ENCODE measurements at regions not wholly inside any gene's neighbourhood (a gene's known extent, or its start where the extent isn't known, plus 50 kb on each side); places are given as distances from the start of the nearest gene placed in this dataset.

DNA sequence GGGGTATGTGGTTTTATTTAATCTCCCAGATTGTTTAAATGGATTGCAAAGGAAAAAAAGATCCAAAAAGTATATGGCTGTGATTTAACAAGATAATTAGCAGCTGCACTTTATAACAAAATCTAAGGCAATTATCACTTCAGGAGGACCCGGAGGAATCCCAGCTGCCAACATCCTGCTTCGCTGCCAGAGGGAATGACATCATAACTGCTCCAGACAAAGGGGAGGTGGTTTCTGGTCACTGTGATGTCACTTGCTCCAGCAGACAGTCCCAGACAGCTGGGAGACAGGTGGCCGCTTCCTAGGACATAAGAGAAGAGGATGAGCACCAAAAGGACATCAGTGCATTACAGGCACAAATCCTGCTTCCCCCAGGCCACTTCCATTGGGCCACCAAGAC is 371.0 kb downstream of the BCOR start:
- DNase-seq: peak; percentile 61

DNA sequence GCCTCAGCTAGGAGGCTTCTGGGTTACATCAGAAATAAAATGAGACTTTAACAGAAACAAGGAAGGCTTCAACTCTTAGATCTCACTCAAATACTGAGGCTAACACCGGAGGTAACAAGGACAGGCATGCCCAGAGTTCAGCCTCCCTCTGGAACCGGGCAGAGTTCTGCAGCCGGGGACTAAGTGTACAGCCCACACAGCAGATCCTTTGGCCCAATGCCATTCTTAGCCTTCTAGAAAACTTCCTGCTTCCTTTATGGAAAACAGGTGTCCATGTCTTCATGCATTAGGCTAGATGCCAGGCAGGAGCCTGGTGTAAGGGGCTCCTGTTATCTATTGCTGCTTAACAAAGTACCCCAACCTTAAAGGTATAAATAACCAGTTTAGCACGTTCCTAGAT is 369.7 kb downstream of the BCOR start:
- no peak for DNase-seq

DNA sequence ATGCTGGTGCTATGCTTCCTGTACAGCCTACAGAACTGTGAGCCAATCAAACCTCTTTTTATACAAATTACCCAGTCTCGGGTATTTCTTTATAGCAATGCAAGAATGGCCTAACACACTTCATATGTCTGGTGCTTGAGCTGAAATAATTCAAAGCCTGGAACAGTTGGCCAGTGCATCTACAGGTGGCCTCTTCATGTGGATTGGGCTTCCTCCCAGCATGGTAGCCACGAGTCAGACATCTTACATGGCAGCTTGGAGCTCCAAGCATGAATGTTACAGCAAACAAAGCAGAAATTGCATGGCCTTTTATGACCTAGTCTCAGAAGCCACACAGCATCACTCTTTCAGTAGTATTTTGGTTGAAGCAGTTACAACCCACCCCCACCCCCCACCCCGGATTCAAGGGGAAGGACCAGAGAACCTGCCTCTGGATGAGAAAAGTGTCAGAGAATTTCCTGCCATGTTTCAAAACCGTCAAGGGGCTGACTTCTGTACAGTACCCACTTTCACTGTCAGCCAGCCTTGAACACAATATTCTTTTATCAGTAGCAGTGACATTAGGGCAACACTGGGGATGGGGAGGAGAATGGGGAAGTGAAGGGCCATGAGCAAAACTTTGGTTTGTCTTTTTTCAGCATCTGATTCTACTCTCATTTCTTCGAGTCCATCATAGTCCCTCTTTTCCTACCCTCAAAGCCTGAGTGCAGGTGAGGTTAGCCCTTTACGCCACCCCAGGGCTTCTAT is 368.7 kb downstream of the BCOR start:
- DNase-seq: no peak

DNA sequence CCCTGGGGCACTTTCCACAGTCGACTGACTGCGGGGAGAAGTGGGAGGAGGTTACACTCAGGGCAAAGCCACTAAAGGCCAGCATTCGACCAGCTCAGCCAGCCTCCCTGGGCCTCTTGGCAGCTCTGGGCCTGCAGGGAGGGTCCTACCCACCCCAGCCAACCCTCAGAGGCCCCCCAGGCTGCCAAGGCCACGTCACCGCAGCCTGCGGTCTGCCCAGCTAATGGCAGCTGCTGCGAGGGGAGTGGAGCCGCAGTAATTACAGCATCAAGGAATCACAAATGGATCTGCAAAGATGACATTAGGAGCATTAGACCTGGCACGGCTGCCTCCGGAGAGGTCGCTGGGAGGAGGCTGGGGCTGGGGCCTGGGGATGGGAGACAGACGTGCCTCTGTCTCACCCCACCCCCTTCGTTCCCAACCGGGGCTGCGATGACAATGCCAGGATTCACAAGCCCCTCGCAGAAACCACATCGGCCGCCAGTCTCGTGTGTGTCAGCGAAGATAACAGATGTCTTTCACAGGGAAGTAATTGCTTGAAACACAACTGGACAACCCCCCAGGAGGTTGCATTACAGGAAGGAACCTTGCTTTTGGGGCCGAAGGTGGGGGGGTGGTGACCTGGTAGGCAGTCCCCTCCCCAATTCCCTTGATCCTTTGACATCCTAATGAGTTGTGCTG is 367.6 kb downstream of the BCOR start:
- DNase-seq: peak; percentile 69

DNA sequence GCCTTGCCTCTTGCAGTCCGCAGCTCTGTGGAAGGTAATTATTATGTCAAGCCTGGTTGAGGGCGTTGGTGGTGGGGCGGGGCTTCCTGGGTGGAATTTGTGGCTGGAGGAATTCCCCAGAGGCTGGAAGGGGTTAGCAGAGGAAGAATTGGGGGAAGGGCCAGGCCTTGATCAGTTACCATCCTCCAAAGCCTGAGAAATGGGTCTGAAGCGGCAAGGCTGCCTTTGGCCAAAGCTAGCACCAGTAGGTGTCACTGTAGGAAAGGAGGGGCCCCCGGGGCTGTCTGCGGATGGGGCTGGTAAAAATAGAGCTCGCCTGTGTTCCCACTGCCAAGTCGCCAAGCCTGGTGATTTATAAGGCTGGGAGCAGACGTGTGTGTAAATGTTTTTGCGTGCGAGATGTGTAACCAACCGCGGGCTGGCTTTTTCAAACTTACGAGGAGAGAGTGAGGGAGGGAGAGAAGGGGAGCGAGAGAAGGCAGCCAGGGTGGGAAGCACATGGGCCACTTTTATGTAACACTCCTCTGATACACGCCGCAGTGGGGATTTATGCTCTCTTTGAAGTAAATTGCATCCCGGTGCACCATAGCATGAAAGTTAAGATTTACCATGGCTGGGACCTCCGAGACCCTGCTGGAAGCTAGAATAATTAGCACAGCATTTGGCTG is 367.0 kb downstream of the BCOR start:
- DNase-seq: peak; percentile 82

DNA sequence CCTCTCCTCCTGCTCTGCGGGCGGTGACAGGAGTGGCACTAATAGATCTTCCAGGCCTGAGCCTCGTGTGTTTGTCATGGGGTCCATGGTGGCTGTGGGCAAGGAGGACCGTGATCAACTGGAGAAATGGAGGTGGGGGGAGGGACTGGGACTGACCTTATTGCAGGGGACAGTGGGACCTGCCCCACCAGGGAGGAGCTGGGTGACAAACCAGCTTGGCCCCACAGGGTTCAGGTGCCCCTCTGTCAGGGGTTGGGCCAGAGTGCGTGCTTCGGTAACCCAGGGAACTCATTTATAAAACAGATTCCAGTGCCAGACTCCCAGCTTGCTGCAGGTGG is 366.5 kb downstream of the BCOR start:
- no peak for DNase-seq

DNA sequence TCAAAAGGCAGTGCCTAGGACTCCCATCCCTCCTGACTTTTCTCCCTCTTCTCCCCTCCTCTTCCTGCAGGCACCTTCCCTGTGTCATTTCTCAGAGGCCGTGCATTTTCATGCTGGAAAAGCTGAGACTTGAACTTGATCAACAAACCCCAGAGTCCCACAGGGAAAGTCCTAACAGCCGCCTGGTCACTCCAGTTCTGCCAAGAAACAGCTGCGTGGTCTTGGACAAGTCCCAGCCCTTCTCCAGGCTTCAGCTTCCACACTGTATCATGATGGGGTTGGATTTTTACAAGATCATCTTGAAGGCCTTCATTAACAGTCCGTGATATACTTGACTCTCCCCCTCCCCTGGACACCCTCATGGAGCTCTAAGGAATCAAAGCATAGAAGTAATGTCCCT is 366.0 kb downstream of the BCOR start:
- DNase-seq: no peak

DNA sequence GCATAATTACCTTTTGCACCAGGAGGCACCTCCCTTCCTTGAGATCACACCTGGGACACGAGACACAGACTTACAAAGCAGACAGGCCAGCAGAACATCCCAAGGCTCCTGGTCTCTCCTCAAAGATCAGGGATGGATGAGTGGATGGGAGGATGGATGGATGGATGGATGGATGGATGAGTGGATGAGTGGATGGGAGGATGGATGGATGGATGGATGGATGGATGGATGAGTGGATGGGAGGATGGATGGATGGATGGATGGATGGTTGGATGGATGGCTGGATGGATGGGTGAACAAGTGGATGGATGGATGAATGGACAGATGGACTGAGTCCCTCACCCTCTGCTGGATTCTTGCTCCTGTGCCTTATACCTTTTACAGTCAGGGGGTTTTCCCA is 364.0 kb downstream of the BCOR start:
- no peak for DNase-seq

DNA sequence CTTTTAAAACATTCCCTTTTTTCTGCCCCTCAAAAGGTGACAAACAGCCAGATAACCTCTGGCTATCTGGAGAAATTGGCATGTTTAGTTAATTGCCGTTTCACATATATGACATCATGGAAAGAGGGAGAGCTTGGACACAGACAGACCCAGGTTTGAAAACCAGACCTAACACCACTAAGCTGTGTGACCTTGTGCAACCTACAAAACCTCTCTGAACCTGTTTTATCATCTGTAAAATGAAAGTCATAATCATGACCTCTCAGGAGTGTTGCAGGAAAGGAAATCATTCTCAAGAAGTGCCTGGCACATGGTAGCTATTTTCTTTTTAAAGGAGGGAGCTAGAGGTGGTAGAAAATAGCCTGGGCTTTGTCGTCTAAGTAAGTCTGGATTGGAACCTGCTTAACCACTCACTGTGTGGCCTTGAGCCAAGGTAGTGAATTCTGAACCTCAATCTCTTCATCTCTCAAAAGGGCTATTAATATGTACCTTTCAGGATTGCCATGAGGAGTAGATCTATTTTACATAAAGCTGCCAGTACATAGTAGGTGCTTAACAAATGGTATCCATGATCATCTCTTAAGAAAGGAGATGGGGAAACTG is 363.5 kb downstream of the BCOR start:
- DNase-seq: no peak

DNA sequence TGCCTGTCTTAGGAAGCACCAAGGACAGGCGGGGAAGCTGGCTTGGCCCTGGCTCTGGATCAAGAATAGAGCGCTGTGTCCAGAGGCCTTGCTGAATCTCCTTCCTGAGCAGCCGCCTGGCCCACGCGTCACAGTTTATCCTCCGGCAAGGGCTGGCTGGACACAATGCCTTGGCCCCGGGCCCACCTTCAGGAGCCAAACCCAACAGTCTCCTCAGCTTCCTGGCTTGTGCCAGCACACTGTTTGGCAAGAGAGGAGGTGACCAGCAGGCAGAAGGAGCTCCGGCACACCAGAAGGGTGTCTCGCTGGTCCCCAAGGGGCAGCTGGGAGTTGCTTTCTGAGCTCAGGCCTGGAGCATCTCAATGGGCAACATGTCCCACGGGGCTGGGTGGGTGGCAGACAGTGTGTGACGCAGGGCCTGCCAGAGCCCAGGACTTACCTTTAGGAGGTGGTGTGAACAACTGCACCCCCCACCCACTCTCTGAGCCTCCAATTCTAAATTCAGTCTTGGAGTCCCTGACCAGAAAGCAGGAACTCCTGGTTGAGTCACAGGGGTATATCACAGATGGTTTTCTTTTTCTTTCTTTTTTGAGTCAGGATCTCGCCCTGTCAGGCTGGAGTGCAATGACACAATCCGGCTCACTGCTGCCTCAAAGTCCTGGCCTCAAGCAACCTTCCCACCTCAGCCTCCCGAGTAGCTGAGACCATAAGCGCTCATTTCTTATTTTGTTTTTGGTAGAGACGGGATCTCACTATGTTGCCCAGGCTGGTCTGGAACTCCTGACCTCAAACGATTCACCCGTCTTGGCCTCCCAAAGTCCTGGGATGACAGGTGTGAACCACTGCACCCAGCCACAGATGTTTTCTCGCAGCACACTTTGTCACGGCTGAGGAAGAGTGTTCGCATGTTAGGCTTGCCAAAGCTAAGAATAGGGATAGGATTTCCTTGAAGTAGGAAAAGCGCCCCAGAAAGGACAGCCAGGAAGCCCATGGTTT is 361.2 kb downstream of the BCOR start:
- peak; percentile 66 for DNase-seq

DNA sequence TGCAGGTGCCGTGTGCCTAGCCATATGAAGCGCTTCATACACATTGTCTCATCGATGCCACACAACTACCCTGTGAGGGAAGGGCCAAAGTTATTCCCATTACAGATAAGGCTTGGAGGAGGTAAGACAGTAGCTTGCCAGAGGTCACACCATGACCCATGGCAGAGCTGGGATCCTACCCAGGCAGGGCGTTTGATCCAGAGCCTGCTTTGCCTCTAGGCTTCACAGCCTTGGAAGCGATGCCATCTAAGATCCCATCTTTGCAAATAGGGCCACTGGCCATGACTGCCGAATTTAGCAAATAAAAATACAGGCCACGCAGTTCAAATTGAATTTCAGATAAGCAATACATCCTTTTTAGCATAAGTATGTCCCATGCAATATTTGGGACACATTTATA is 358.2 kb downstream of the BCOR start:
- no peak for DNase-seq

DNA sequence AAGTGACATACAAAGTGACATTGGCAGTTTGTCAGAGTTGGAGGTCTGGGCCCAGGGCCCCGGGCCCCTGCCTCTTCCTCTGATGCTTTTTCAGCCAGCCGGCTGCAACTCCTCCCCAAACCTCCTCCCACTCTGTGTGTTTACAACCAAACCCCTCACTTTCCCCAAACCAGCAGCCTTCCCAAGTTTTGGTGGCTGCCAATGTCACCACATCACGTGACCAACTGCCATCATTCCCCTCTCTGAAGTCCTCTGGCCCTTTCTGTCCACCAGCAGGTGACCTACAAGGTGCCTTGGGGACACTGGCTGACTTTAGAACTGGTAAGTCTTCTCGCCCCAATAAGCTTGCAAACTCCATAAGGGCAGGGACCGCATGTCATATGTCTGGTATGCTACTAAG is 357.7 kb downstream of the BCOR start:
- DNase-seq: no peak

DNA sequence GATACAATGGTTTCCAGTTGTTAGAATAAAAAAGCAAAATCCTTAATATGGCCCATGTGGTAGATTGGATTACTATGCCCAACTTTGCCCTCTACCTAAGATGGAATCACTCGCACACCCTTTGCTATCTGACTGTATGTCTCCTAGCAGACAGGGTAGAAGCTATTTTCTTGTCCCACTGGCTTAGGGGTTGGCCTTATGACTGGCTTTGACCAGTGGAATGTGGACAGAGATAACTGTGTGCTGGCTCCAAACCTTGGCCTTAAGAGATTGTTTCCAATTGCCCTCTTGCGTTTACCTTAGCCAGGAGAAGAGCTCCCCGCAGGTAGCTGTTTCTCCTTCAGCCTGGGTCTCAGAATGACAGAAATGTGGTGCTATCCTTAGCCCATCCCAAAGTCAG is 355.9 kb downstream of the BCOR start:
- DNase-seq: no peak

DNA sequence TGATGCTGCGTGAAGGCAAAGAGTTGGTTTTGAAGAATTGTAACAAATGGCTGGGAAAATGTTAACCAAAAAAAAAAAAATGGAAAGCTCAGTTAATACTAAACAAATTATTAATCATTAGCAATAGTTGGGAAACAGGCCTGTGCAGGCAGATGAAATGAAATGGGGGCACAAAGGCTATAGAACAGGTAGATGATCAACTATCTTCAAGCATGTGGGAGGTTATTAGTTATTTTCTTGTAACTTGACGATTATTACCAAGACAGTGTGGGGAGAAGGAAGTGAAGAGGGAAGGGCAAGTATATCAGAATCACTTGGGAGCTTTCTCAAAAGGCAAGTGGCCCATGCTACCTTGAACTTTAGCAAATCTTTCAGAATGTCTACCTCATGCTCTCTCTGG is 351.9 kb downstream of the BCOR start:
- DNase-seq: no peak

DNA sequence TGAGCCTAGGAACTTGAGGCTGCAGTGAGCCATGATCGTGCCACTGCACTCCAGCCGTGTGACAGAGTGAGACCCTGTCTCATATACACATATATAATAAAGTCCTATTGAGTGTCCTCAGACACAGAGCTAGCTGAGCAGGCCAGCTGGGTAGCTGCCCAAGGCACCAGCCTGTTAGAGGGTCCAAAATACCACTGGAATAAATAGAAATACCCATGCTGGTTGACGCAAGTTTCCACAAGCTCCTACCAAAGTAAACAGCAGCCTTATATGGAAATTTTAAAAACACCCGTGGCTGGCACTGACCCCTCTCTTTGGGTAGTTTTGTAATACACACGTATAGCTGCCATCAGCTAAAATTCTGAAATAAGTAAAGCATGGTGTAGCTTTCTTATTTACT is 348.6 kb downstream of the BCOR start:
- DNase-seq: no peak

DNA sequence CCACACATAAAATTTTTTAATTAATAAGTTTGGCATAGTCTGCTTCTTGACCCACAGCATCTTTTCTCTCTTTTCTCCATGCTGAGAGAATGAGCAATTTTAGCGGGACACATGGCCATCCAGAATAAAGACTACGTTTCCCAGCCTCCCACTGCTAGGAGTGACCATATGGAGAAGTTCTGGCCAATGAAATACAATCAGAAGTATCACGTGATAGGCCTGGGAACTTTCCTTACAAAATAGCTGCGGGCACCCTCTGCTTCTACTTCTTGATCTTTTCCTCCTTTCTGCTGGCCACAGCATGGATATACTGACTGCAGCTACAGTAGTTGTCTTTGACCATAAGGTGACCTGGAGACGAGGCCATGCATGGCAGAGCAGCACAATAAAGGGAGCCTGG is 348.0 kb downstream of the BCOR start:
- no peak for DNase-seq

DNA sequence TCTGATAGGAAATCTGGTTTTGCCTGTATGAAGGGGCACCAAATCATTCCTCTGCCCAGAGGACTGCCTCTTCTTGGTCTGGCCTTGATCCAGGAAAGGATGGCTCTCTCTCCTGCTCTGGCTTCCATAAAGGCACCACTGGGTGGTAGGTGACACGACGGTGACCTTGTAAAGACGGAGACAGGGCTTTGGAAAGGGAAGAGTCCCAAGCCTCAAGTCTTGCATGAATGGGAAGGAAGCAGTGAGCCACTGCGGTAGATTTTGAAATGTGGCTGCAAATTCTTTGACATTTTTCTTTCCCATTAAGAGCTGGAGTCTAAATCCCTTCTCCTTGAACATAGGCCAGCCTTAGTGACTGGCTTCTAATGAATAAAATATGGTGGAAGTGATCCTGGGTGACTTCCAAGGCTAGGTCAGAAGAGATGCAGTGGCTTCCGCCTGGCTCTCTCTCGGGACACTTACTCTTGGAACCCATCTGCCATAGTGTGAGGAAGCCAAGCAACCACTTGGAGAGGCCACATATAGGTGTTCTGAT is 347.4 kb downstream of the BCOR start:
- no peak for DNase-seq

DNA sequence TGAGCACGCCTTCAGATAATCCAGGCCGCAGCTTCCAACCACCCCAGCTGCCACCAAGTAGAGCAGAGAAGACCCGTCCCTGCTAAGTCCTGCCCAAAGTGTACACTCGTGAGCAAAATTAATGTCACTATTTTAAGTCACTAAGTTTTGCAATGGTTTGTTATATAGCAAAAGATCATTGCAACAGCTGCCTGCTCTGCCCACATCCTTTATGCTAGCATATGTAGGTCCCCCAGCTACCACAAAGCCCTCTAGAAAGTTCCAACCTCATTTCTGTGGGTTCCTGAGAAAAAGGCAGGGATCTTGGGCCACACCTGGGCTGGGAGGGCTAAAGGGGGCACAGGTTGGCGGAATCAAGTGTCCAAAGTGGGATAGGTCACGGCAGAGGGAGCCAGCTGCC is 346.9 kb downstream of the BCOR start:
- DNase-seq: no peak

DNA sequence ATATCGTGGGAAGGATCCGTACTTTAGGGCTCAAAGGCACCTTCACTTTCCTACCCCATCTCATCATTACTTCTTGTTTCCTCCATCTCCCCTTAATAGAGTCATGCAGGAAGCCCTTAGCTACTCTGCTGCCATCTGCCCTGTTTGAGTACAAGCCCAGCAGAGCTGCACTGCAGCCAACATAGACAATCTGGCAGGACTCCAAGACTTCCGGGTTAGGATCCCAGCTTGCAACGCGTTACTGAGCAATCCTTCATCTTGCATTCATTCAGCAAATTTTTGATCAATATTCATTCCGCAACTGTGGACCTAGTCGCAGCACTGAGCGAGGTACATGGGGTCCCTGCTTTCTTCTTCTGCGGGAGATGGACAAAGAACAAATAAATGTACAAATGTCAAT is 344.9 kb downstream of the BCOR start:
- DNase-seq: no peak

DNA sequence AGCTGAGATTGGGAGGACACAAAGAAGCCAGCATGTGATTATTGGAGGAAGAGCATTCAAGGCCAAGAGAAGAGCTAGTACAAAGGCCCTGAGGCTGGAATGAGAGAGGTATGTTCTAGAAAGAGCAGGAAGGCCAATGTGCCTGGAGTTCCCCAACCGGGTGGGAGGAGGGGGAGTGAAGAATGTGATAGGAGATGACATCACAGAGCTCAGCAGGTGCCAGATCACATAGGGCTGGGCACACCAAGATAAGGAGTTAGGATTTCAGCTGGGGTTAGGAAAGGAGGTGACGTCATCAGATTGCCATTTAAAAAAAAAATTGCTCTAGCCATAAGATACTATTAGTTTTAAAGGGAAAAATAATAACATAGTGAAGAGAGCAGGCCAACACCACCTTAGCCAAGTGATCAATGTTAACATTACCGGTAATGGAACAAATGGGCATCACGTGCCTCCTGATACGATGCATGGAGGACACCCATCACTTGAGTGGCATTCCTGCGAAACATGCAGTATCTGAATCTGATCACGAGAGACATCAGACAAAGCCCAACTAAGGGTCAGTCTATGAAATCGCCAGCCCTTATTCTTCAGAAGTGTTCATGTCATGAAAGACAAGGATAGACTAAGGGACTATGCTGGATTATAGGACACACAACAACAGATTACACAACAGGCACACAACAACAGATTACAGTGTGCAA is 344.3 kb downstream of the BCOR start:
- no peak for DNase-seq

DNA sequence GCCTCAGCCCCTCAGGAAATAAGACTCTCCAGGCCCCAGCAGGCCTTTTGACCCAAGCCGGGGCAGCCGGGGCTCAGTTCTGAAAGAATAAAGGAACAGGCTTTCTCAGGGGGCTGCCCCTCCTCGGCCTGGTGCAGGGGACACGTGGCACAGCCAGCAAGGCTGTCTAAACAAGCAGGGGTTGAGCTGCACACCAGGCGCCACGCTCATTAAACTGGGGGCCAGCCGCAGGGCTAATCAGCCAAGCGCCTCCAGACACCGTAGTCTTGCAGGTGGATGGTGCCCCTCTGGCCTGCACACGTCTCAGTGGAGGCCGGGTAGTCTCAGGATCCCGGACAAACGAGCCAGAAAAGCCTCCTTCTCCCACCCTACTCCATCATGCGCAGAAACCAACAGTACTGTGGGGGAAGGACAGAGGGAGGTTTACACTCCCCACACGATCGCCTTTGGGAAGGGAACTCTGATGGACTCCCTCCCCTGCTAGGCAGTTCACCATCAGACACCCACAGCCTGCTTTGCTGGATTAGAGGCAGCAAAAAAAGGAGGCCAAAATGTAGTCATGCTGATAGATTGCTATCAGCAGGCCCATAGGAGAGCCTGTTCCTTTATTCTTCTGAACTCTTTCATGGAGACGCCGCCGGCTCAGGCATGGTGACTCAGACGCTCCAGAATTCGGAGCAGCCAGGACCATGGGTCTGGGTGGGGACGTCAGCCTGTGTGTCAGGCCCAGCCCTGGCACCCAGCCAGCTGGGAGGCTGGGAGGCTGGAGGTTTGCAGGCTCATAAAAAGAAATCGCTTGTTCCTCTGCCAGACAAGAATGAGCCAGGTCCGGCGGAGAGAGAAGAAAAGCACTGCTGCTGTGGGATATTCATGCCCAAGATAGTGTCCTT is 342.4 kb downstream of the BCOR start:
- DNase-seq: peak; percentile 85
